ENCODE measurements at regions not wholly inside any gene's neighbourhood (a gene's known extent, or its start where the extent isn't known, plus 50 kb on each side); places are given as distances from the start of the nearest gene placed in this dataset.
A peak's percentile ranks its signal among the peaks of the same experiment; 100 is the strongest.

- H3K27me3 ChIP-seq = no peaks in the 10 kb centered on the region
- no peak for TF ChIP-seq Cebpa-rat (IDR thresholded peaks at IDR 0.05)
- H3K4me3 ChIP-seq = peak overlapping the region; percentile 77 to 99 (median 93); a peak in 17 of 20 replicates
- peaks cover 0 to 19% (median 8%) of the 10 kb centered on the region in 10 experiments; a peak in 9 of 20 replicates for H3K4me1 ChIP-seq
- peaks cover 14 to 31% (median 28%) of the 10 kb centered on the region in 11 experiments; a peak in 21 of 22 replicates for H3K9me3 ChIP-seq (replicated peaks in 1 of 11)
- peak overlapping the region; percentile 59 to 86 (median 70); a peak in 17 of 22 replicates for H3K4me2 ChIP-seq
- no peaks in the 10 kb centered on the region; a peak in 1 of 22 replicates for H3K36me3 ChIP-seq
- no peaks in the 10 kb centered on the region for H4K20me1 ChIP-seq
- H3K27ac ChIP-seq = peak overlapping the region in 2 of 11 experiments; percentile 92 to 93; a peak in 2 of 22 replicates
- H3K9ac ChIP-seq = peak overlapping the region in 6 of 11 experiments; percentile 93 to 98 (median 96); a peak in 6 of 22 replicates
These were observed 71.4 kb upstream of the PRSS16 start for GRCh38 chr6:27176096-27176495.

- Histone ChIP-seq H3K4me2 (peak overlapping the region; percentile 66 to 86 (median 76)), H3K4me1 (peaks cover 0 to 19% (median 8%) of the 10 kb centered on the region in 10 experiments; a peak in 9 of 20 replicates), H3K27me3 (no peaks in the 10 kb centered on the region), H3K36me3 (no peaks in the 10 kb centered on the region; a peak in 1 of 22 replicates), H3K4me3 (peak overlapping the region; percentile 77 to 99 (median 93)), H3K9ac (peak overlapping the region; percentile 88 to 98 (median 94)), H4K20me1 (no peaks in the 10 kb centered on the region), H3K27ac (peak overlapping the region; percentile 75 to 97 (median 92); a peak in 21 of 22 replicates), H3K9me3 (replicated peaks in 1 of 11) (peaks cover 14 to 36% (median 35%) of the 10 kb centered on the region in 11 experiments)
- no peak for TF ChIP-seq Cebpa-rat (IDR thresholded peaks at IDR 0.05)
These were observed 70.7 kb upstream of the PRSS16 start for GRCh38 chr6:27176523-27177484.

GRCh38 chr6:27177485-27178406 is 69.8 kb upstream of the PRSS16 start:
- Histone ChIP-seq H3K4me2 (peak overlapping the region; percentile 58 to 86 (median 76)), H4K20me1 (no peaks in the 10 kb centered on the region), H3K36me3 (no peaks in the 10 kb centered on the region; a peak in 1 of 22 replicates), H3K9ac (peak overlapping the region; percentile 88 to 98 (median 94)), H3K27ac (peak overlapping the region; percentile 75 to 97 (median 92); a peak in 21 of 22 replicates), H3K27me3 (no peaks in the 10 kb centered on the region), H3K9me3 (replicated peaks in 1 of 11) (peaks cover 14 to 46% (median 44%) of the 10 kb centered on the region in 11 experiments), H3K4me3 (peak overlapping the region; percentile 77 to 99 (median 93)), H3K4me1 (peaks cover 0 to 19% (median 8%) of the 10 kb centered on the region in 10 experiments; a peak in 9 of 20 replicates)
- no peak for TF ChIP-seq Cebpa-rat (IDR thresholded peaks at IDR 0.05)

DNA sequence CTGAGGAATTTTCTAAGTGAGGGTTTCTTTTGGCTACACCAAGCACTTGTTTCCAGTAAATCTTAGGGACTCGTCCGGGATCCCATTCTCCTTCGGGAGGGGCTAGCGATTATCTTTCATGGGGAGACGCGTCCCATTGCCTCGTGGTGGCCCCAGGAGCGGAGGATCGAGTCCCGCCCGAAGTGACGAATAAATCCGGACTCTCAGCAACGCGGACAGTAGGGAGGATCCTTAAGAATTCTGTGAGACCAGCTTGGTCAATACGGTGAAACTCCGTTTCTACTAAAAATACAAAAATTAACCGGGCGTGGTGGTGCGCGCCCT is 69.1 kb upstream of the PRSS16 start:
- Histone ChIP-seq H3K4me2 (peak overlapping the region; percentile 58 to 86 (median 76)), H3K4me1 (peaks cover 0 to 19% (median 8%) of the 10 kb centered on the region in 10 experiments; a peak in 9 of 20 replicates), H4K20me1 (no peaks in the 10 kb centered on the region), H3K27ac (peak overlapping the region; percentile 46 to 97 (median 92); a peak in 21 of 22 replicates), H3K9ac (peak overlapping the region; percentile 88 to 98 (median 94); a peak in 21 of 22 replicates), H3K4me3 (peak overlapping the region; percentile 77 to 99 (median 93)), H3K36me3 (no peaks in the 10 kb centered on the region; a peak in 1 of 22 replicates), H3K27me3 (no peaks in the 10 kb centered on the region), H3K9me3 (replicated peaks in 1 of 11) (peaks cover 14 to 52% (median 50%) of the 10 kb centered on the region in 11 experiments)
- TF ChIP-seq Cebpa-rat (IDR thresholded peaks at IDR 0.05) = no peak

DNA sequence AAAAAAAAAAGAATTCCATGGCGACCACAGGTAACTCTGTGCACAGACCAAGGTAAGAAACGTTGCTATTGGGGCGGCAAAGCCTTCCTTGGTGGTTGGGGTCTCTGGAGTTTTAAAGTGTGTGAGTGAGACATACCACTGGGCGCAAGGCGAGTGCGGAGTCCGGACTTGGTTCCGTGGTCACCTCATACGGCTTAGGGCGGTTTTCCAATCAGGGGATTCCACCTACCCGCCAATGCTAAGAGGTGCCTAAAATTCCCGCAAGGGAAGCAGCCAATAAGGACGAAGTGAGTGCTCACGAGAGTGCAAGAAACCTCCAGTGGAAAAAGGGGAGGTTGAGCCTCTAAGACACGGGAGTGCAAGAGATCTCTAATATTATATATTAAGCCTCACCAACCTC is 68.6 kb upstream of the PRSS16 start:
- Histone ChIP-seq H3K9ac (peak overlapping the region in 10 of 11 experiments; percentile 88 to 98 (median 94); a peak in 17 of 22 replicates), H3K4me1 (peaks cover 0 to 19% (median 8%) of the 10 kb centered on the region in 10 experiments; a peak in 9 of 20 replicates), H3K9me3 (replicated peaks in 1 of 11) (peaks cover 14 to 57% (median 54%) of the 10 kb centered on the region in 11 experiments), H3K27me3 (no peaks in the 10 kb centered on the region), H3K27ac (peak overlapping the region in 9 of 11 experiments; percentile 87 to 97 (median 93); a peak in 19 of 22 replicates), H3K4me2 (peak overlapping the region; percentile 58 to 86 (median 76); a peak in 21 of 22 replicates), H3K4me3 (peak overlapping the region; percentile 77 to 99 (median 93); a peak in 19 of 20 replicates), H4K20me1 (no peaks in the 10 kb centered on the region), H3K36me3 (no peaks in the 10 kb centered on the region; a peak in 1 of 22 replicates)
- no peak for TF ChIP-seq Cebpa-rat (IDR thresholded peaks at IDR 0.05)

GRCh38 chr6:27183060-27183832 is 64.3 kb upstream of the PRSS16 start:
- no peak overlapping the region for H3K4me3 ChIP-seq
- no peak overlapping the region for H3K4me2 ChIP-seq
- H4K20me1 ChIP-seq = no peaks in the 10 kb centered on the region
- H3K9ac ChIP-seq = no peak overlapping the region
- no peaks in the 10 kb centered on the region; a peak in 1 of 22 replicates for H3K36me3 ChIP-seq
- no peaks in the 10 kb centered on the region for H3K27me3 ChIP-seq
- H3K9me3 ChIP-seq (replicated peaks in 1 of 11) = peaks cover 14 to 76% (median 68%) of the 10 kb centered on the region in 11 experiments
- peaks cover 5 to 16% (median 8%) of the 10 kb centered on the region in 10 experiments; a peak in 11 of 20 replicates for H3K4me1 ChIP-seq
- no peak overlapping the region for H3K27ac ChIP-seq
- TF ChIP-seq Cebpa-rat (IDR thresholded peaks at IDR 0.05) = no peak

DNA sequence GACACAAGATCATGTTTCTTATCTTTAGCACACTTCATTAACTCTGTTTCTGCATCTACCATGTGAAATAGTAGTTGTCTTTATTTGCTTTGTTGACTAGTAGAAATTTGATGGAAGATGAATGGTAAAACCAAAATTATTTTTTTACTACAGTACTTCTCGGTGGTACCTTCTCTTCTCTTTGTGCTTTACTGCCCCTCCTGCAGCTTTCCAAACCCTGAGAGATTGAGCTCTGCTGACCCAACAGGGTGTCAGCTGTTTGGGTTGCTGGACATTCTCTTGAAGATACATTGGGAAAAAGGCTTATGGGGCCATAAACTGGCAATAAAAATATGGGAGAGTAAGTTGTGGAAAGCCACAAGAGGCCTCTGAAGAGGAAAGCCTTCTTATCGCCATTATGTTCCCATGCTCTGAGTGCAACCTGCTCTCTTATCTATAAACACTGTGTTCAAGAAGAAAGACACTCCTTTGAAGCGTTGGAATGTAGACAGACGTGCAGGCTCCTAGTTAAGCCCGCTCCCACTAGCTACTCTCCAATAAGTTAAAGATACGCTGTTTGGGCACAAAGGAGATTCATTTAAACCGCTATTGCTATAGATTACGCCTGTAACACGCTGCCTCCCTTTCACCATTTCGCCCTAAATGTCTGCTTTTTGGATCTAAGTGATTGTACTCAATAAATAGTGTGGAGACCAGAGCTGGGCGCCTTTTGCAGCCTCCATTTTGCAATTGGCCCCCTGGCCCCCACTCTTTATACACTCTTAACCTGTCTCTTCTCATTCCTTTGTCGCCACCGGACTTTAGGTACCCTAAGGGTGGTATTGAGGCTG is 60.1 kb upstream of the PRSS16 start:
- Histone ChIP-seq H3K4me3 (peak overlapping the region; percentile 63 to 84 (median 70)), H3K9ac (peak overlapping the region; percentile 71 to 85 (median 78)), H3K36me3 (no peaks in the 10 kb centered on the region), H3K4me1 (peaks cover 0 to 9% (median 6%) of the 10 kb centered on the region in 10 experiments; a peak in 10 of 20 replicates), H3K4me2 (peak overlapping the region; percentile 82 to 95 (median 87)), H3K27ac (peak overlapping the region in 10 of 11 experiments; percentile 37 to 84 (median 67); a peak in 19 of 22 replicates), H4K20me1 (no peaks in the 10 kb centered on the region), H3K9me3 (replicated peaks in 1 of 11) (peaks cover 0 to 34% (median 26%) of the 10 kb centered on the region in 11 experiments; a peak in 14 of 22 replicates), H3K27me3 (no peaks in the 10 kb centered on the region)
- no peak for TF ChIP-seq Cebpa-rat (IDR thresholded peaks at IDR 0.05)

Data from BLaER1 treated with 17β-estradiol and CSF1 and Interleukin-3, amounts not matched to agents 10 nM and 100 nM (cell line).